Adrenal gland (tissue), 9 donors: ENCODE measurements at regions not wholly inside any gene's neighbourhood (a gene's known extent, or its start where the extent isn't known, plus 50 kb on each side); places are given as distances from the start of the nearest gene placed in this dataset.

Source experiments
- DNase-seq, 7 donors: peaks; one replicate each; pipeline ENCODE4 v3.0.0-alpha.2; 2019 to 2020
- H3K27ac ChIP-seq, 5 donors: fragments of 200-600 bp; sonication (generic) in 4 of 5; 1 replicate in 3 of 5; 2 replicates in 2 of 5; pipeline versions ENCODE4 v1.5.1 to v1.8.0; 2016 to 2020; ENCODE audit warnings: mild to moderate bottlenecking in 1 of 5
- H3K27me3 ChIP-seq: fragments of 200-600 bp; 2 replicates; pipeline ENCODE4 v1.8.0; 2021
- H3K36me3 ChIP-seq, 2 donors: fragments of 200-600 bp; replicated peaks in 1 of 2; 1 replicate in 1 of 2; 2 replicates in 1 of 2; pipeline versions ENCODE4 v1.5.1 to v1.8.0; 2018 to 2022
- H3K4me1 ChIP-seq, 2 donors: fragments of 200-600 bp; replicated peaks in 1 of 2; 1 replicate in 1 of 2; 2 replicates in 1 of 2; pipeline versions ENCODE4 v1.5.1 to v1.8.0; 2018 to 2021
- H3K4me3 ChIP-seq, 4 donors: fragments of 200-600 bp; sonication (generic) in 3 of 4; one replicate each; pipeline ENCODE4 v1.5.1; 2016 to 2018
- H3K9me3 ChIP-seq, 3 donors: fragments of 200-600 bp; sonication (generic) in 1 of 3; replicated peaks in 1 of 3; 1 replicate in 2 of 3; 2 replicates in 1 of 3; pipeline versions ENCODE4 v1.5.1 to v1.8.0; 2016 to 2021
- POLR2A ChIP-seq, 2 donors: fragments of 450-650 bp; IDR thresholded peaks; one replicate each; pipeline ENCODE4 v1.6.1; 2017; ENCODE audit warnings: antibody characterized with exemption in 2 of 2, mild to moderate bottlenecking in 2 of 2, moderate library complexity in 1 of 2
- WGBS, 4 donors: extraction: QIAGEN DNeasy Blood & Tissue Kit in 2 of 4; methylation state at CpG; one replicate each; pipeline versions ENCODE4 v1.1.5 to v1.1.7; 2013 to 2017; 5-methylcytosine and 5-hydroxymethylcytosine counted together
- intact Hi-C, 2 donors: fragments of 100-400 bp; cut with DNase I; formaldehyde crosslinking; loops; one replicate each; pipeline versions ENCODE4 v1.14.1 to v1.15.0; 2022 to 2023
- TF ChIP-seq, protein P1 (sequence below), 6 experiments: fragments of 450-650 bp in 4 of 6; fragments of 200-600 bp in 2 of 6; sonication (generic) in 1 of 6; IDR thresholded peaks; 1 replicate in 5 of 6; 2 replicates in 1 of 6; pipeline versions ENCODE4 v1.5.1 to v1.8.0; 2016 to 2021; ENCODE audit warnings: antibody characterized with exemption in 6 of 6, mild to moderate bottlenecking in 2 of 6, moderate library complexity in 1 of 6
- donor health status: healthy with polysubstance abuse.
- donor health status: Bipolar disorder and iron deficiency.
- donor health status: DM: yes; HTN: yes; CAD: no.
- donor health status: DM: no; HTN: no; CAD: no.
- donor health status: DM: no; HTN: no; CAD: no.

DNA sequence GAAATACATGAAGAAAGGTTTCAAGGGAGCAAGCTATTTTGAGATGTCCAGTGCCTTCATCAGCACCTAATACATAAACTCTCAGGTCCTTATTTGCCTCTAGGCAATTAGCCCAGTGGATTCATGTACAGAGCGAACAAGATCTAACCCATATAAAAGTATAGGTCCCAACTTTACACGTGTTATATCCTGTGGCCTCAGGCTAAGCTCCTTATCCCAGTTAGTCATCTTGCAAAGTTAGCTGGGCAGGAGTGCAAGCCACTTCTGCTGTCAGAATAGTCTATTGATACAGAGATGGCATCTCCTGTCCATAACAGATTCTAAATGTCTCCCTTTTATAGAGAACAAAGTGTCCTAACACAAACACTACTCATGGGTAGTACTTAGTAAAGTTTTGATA is 203.9 kb upstream of the PIK3C3 start:
- Histone ChIP-seq H3K9me3 (no peaks in the 10 kb centered on the region), H3K27ac (no peak overlapping the region), H3K4me1 (no peaks in the 10 kb centered on the region), H3K27me3 (no peaks in the 10 kb centered on the region), H3K4me3 (no peak overlapping the region), H3K36me3 (no peaks in the 10 kb centered on the region)
- 72 to 90% (median 83%) methylated on average over 2 of the region's 2 CpGs for WGBS, 4 donors
- TF ChIP-seq, protein P1, sequence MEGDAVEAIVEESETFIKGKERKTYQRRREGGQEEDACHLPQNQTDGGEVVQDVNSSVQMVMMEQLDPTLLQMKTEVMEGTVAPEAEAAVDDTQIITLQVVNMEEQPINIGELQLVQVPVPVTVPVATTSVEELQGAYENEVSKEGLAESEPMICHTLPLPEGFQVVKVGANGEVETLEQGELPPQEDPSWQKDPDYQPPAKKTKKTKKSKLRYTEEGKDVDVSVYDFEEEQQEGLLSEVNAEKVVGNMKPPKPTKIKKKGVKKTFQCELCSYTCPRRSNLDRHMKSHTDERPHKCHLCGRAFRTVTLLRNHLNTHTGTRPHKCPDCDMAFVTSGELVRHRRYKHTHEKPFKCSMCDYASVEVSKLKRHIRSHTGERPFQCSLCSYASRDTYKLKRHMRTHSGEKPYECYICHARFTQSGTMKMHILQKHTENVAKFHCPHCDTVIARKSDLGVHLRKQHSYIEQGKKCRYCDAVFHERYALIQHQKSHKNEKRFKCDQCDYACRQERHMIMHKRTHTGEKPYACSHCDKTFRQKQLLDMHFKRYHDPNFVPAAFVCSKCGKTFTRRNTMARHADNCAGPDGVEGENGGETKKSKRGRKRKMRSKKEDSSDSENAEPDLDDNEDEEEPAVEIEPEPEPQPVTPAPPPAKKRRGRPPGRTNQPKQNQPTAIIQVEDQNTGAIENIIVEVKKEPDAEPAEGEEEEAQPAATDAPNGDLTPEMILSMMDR (IDR thresholded peaks at IDR 0.05), result no peak
- no peak for TF ChIP-seq POLR2A (IDR thresholded peaks at IDR 0.05)
- intact Hi-C loops, result no loop called here
- DNase-seq, result no peak

DNA sequence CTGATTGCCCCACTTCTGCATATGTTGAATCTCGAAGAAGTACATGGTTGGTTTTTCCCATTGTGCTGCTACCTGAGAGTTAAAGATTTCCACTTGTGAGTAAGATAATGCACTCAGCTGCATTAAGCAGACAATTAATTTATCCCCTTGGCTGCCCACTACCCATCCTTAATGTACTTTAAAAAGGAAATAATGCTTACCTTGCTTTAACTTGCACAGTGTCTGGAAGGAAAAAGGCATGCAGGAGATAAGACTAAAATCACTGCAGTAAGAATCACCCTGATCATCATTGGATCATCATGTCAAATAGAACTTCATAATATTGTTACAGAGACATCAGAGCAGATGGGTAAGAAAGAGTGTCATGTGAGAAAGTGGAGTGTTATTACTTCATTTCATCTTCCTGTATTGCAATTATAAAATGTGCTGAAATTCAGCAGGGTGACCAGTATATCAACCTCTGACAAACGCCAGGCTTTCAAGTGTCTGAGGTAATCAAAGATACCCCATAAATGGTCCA is 207.3 kb upstream of the PIK3C3 start:
- no peak for DNase-seq
- H3K36me3 ChIP-seq, result no peaks in the 10 kb centered on the region
- no peaks in the 10 kb centered on the region for H3K27me3 ChIP-seq
- no peaks in the 10 kb centered on the region for H3K4me1 ChIP-seq
- H3K4me3 ChIP-seq, result no peak overlapping the region
- no peak overlapping the region for H3K27ac ChIP-seq
- intact Hi-C loops, result no loop called here
- 60 to 78% (median 68%) methylated on average over 2 of the region's 2 CpGs for WGBS, 4 donors
- no peaks in the 10 kb centered on the region for H3K9me3 ChIP-seq
- TF ChIP-seq, protein P1 (IDR thresholded peaks at IDR 0.05), result no peak
- TF ChIP-seq POLR2A (IDR thresholded peaks at IDR 0.05), result no peak

DNA sequence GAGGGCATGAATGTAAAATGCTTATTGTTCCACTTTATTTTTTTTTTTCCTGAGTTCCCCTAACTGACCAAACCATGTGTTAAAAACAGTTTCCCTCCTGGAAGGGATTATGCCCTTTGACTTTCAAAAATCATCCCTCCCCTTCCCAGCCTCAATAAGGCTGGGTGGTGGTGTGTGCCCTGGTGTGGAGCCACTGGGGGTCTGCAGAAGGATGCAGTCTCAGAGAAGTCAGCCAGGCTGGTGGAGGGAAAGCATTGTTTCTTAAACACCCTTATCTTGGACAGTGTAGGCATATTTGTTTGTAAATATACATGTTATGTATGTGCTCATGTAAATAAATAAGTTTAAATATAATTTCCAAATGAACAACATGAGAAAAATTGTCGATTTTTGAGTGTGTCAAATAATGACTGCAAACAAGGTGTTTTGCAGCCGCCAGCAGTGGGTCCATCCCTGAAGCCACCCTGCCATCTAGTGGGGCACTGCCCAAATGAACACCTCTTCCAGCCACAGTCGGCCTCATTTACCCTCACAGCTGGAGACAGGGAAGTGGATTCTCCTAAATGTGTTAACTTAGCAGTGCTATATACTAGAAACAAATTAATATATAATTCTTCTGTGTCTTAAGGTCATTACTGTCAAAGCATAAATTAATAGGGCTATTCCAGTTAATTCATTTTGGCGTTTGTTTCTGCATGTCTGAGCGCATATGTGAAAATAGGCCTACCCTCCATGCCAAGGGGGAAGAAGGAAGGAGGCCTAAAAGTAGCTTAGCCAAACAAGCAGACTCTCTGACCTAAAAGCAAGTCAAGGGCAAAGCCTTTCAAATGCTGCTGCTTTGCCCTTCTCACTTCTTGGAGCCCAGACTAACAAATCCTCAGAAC is 209.6 kb upstream of the PIK3C3 start:
- Histone ChIP-seq H3K27me3 (no peaks in the 10 kb centered on the region), H3K4me3 (no peak overlapping the region), H3K27ac (no peak overlapping the region), H3K9me3 (no peaks in the 10 kb centered on the region), H3K36me3 (no peaks in the 10 kb centered on the region), H3K4me1 (no peaks in the 10 kb centered on the region)
- DNase-seq, result peak; percentile 50 to 86 (median 69)
- TF ChIP-seq, protein P1 (IDR thresholded peaks at IDR 0.05), result peak; percentile 55 to 81 (median 66)
- no peak for TF ChIP-seq POLR2A (IDR thresholded peaks at IDR 0.05)
- intact Hi-C loops, result no loop called here
- WGBS, 4 donors, result 37 to 45% (median 39%) methylated on average over 5 of the region's 5 CpGs

DNA sequence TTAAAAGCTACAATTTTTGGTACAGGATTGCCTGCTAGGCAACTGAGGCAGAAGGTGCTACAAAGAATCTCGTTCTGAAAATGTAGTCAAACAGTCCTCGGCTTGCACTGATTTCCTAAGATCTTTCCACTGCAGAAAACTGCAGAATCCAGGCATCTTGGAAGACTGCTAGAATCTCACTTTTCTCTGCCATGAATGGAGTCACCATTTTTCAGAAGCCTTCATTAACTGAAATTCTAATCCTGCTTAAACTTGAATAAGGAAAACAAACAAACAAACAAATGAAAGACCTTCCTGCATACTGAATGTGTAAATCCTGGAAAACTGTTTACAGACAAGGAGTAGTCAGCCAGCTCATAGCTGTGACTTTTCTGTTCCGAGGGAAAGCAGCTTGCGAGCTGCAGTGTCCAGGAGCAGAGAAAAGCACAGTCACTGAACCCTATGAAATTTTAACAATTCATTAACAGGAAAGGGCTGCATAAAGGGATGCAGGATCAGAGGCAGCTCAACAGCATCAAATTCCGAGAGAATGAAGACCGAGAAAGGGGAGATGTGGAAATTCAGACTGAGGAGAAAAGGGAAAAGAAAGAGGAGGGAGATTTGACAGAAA is 210.5 kb upstream of the PIK3C3 start:
- no peak for DNase-seq
- Histone ChIP-seq H3K27me3 (no peaks in the 10 kb centered on the region), H3K4me1 (no peaks in the 10 kb centered on the region), H3K36me3 (no peaks in the 10 kb centered on the region), H3K9me3 (no peaks in the 10 kb centered on the region), H3K4me3 (no peak overlapping the region), H3K27ac (no peak overlapping the region)
- no peak for TF ChIP-seq POLR2A (IDR thresholded peaks at IDR 0.05)
- TF ChIP-seq, protein P1 (IDR thresholded peaks at IDR 0.05), result no peak
- 33 to 55% (median 48%) methylated on average over 6 of the region's 6 CpGs for WGBS, 4 donors
- intact Hi-C loops, result no loop called here
